GM12872 (cell line): ENCODE measurements at regions not wholly inside any gene's neighbourhood (a gene's known extent, or its start where the extent isn't known, plus 50 kb on each side); places are given as distances from the start of the nearest gene placed in this dataset.

ENCODE experiments used
- TF ChIP-seq, protein P1 (sequence below): IDR thresholded peaks from 3 replicates; pipeline ENCODE4 v1.5.1; 2011; ENCODE audit warnings: low read depth, mild to moderate bottlenecking, low read length, moderate library complexity; ENCODE audit not compliant: insufficient read depth

DNA sequence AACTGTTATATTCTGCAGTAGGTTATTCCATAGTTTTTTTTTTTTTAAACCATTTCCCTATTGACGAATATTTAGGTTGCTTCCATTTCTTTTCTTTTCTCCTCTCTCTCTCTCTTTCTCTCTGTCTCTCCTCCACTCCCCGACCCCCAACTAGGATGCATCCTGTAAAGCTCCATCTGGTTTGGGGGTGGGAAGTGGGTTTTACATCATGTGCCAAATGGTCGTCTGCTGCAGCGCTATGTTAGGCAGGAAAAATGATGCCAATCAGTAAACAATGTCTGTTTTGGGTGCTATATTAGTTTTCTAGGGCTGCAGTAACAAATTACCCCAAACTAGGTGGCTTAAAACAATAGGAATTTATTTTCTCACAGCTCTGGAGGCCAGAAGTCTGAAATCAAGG lies 465.0 kb downstream of the AACS start:
- TF ChIP-seq, protein P1, sequence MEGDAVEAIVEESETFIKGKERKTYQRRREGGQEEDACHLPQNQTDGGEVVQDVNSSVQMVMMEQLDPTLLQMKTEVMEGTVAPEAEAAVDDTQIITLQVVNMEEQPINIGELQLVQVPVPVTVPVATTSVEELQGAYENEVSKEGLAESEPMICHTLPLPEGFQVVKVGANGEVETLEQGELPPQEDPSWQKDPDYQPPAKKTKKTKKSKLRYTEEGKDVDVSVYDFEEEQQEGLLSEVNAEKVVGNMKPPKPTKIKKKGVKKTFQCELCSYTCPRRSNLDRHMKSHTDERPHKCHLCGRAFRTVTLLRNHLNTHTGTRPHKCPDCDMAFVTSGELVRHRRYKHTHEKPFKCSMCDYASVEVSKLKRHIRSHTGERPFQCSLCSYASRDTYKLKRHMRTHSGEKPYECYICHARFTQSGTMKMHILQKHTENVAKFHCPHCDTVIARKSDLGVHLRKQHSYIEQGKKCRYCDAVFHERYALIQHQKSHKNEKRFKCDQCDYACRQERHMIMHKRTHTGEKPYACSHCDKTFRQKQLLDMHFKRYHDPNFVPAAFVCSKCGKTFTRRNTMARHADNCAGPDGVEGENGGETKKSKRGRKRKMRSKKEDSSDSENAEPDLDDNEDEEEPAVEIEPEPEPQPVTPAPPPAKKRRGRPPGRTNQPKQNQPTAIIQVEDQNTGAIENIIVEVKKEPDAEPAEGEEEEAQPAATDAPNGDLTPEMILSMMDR = no peak

- TF ChIP-seq, protein P1 = no peak
Observed at GRCh38 chr12:125530876-125531275, 465.6 kb downstream of the AACS start.

GRCh38 chr12:125531574-125531973 lies 466.3 kb downstream of the AACS start:
- TF ChIP-seq, protein P1 = no peak

GRCh38 chr12:125533434-125534029 lies 468.3 kb downstream of the AACS start:
- TF ChIP-seq, protein P1 = peak; percentile 83

DNA sequence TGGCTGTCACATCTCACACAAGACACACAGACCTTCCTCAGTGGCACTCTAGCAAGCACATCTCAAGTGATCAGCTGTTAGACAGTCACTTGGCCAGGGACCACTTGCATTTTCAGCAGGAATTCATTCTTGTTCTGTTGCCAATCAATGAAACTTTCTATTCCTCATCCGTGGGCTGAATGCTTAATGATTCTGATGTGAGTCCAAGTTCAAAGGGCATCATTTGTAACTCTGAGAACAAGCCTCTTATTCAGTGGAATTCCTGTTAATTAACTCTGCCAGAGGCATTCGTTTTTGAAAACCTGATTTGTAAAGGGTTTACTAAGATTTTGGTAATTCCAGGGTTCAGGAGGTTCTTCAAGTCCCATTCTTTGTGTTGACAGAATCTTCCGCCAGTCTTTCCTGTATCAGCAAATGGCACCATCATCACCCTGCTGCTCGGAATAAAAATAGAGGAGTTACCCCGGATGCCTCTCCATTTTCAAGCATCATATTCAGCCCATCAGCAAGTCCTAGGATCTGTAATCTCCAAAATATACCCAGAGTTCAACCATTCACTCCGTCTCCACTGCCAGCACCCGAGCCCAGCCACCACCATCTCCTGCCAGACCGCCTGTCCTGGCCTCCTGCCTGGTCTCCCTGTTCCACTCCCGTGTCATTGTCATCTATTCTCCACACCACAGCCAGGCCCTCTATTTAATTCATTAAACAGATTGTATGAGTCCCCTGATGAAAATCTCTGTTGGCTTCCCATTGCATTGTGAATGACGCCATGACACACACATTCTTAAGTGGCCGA lies 473.4 kb downstream of the AACS start:
- TF ChIP-seq, protein P1 = no peak

GRCh38 chr12:125540580-125541204 lies 475.5 kb downstream of the AACS start:
- TF ChIP-seq, protein P1 = no peak

DNA sequence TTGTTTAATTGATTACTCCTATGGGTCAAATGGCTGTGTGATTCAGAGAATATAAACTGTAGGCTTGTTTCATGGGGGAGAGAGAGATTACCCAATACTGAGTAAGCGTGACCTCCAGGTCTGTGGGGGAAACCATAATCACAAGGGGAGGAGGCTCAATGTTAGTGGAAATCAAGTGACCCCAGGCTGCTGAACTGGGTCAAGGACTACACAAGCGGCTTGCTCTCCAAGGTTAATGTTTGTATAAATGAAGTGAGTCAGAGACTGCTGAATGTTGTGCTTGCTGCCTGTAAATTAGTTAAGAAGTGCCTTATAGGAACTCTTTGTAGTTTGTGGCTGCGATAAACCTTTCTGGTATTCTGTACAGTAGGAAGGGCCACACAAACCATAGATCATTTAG lies 479.7 kb downstream of the AACS start:
- TF ChIP-seq, protein P1 = no peak
